ENCODE measurements at regions not wholly inside any gene's neighbourhood (a gene's known extent, or its start where the extent isn't known, plus 50 kb on each side); places are given as distances from the start of the nearest gene placed in this dataset.

GRCh38 chr5:62007457-62007856, 298.5 kb upstream of the KIF2A start:
- TF ChIP-seq EZH2 (IDR thresholded peaks at IDR 0.05; ENCODE audit: low read depth, low read length, severe bottlenecking), result no peak
- TF ChIP-seq SUZ12 (IDR thresholded peaks at IDR 0.05; ENCODE audit: low read length), result no peak
- no peak for TF ChIP-seq KDM5A (IDR thresholded peaks at IDR 0.05; ENCODE audit: low read length)
